Fibroblast of mammary gland (primary cell): ENCODE measurements at regions not wholly inside any gene's neighbourhood (a gene's known extent, or its start where the extent isn't known, plus 50 kb on each side); places are given as distances from the start of the nearest gene placed in this dataset.

Experiments
- DNase-seq: peaks from one replicate; pipeline ENCODE4 v3.0.0-alpha.2; 2010; ENCODE audit warnings: low read depth
- H3K4me3 ChIP-seq: 2 replicates; pipeline ENCODE4 v1.5.1; 2011; ENCODE audit warnings: low read depth, mild to moderate bottlenecking, low read length, moderate library complexity; ENCODE audit not compliant: control insufficient read depth
- TF ChIP-seq, protein P1 (sequence below): conservative IDR thresholded peaks from 2 replicates; pipeline ENCODE4 v1.5.1; 2011; ENCODE audit warnings: low read depth, low read length, inconsistent platforms; ENCODE audit not compliant: control insufficient read depth, insufficient read depth

GRCh38 chr22:22076932-22077703 is 94.5 kb upstream of the TOP3B start:
- peak; percentile 20 for DNase-seq
- TF ChIP-seq, protein P1, sequence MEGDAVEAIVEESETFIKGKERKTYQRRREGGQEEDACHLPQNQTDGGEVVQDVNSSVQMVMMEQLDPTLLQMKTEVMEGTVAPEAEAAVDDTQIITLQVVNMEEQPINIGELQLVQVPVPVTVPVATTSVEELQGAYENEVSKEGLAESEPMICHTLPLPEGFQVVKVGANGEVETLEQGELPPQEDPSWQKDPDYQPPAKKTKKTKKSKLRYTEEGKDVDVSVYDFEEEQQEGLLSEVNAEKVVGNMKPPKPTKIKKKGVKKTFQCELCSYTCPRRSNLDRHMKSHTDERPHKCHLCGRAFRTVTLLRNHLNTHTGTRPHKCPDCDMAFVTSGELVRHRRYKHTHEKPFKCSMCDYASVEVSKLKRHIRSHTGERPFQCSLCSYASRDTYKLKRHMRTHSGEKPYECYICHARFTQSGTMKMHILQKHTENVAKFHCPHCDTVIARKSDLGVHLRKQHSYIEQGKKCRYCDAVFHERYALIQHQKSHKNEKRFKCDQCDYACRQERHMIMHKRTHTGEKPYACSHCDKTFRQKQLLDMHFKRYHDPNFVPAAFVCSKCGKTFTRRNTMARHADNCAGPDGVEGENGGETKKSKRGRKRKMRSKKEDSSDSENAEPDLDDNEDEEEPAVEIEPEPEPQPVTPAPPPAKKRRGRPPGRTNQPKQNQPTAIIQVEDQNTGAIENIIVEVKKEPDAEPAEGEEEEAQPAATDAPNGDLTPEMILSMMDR = no peak
- no peak overlapping the region for H3K4me3 ChIP-seq

GRCh38 chr22:22076361-22076760 is 93.8 kb upstream of the TOP3B start:
- no peak overlapping the region for H3K4me3 ChIP-seq
- DNase-seq = no peak
- TF ChIP-seq, protein P1 = no peak

DNA sequence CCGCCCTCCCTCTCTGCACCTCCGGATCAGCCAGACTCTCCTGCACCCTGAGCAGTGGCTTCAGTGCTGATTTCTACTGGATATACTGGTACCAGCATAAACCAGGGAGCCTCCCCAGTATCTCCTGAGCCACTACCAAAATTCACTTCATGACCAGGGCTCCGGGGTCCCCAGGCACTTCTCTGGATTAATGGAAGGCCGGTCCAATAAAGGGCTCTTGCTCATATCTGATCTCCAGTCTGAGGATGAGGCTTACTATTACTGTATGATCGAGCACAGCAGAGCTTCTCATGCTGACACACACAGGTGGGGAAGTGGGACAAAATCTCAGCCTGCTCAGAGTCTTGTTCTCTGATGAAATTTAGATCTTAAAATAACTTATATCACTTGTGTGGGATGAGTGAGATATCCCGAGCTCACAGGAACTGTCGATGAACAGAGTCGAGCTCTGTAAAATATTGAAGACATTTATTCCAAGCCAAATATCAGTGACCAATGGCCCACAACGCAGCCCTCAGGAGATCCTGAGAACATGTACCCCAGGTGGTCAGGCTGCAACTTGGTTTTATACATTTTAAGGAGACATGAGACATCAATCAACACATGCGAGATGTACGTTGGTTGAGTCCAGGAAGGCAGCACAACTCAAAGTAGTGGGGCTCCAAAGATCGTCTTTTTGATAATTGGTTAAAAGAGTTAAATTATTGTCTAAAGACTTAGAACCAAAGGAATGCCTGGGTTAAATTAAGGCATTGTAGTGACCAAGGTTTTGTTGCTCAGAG is 93.0 kb upstream of the TOP3B start:
- H3K4me3 ChIP-seq = no peak overlapping the region
- DNase-seq = no peak
- TF ChIP-seq, protein P1 = no peak

DNA sequence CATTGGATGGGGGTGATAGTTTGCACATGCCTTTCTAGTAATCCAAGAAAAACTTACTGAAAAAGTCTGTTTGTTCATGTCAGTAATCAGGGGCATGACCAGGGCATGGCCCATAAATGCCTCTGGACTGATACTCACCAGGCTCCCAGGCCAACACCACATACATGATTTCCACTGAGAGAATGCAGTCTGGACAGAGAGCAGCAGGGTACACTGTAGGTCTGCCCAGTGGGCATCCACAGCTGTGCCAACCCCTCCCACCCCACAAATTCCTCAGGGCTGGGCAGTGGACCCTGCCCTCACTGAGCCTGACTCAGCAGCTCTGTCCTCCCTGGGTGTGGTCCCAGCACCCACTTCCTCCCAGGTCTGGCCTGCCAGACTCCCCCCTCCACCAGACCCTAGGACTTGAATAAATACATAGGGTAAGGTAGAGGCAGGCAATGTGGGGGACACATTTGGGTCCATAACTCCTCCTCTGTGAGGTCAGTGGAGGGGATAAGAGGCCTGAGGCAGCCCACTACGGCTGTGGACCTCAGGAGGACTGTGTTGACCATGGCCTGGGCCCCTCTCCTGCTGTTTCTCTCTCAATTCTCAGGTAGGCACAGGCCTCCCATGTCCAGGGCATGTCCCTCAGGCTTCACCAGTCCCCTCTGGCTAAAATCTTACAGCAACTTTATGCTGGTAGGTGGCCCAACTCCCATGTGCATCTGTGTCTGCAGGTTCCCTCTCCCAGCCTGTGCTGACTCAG is 92.2 kb upstream of the TOP3B start:
- no peak for DNase-seq
- TF ChIP-seq, protein P1 = no peak
- H3K4me3 ChIP-seq = no peak overlapping the region

- no peak for DNase-seq
- no peak overlapping the region for H3K4me3 ChIP-seq
- TF ChIP-seq, protein P1 = no peak
Observed at GRCh38 chr22:22073769-22074561, 91.4 kb upstream of the TOP3B start.

- H3K4me3 ChIP-seq = no peak overlapping the region
- DNase-seq = no peak
- TF ChIP-seq, protein P1 = no peak
Observed at GRCh38 chr22:22072169-22072836, 89.7 kb upstream of the TOP3B start.
